ENCODE measurements at regions not wholly inside any gene's neighbourhood (a gene's known extent, or its start where the extent isn't known, plus 50 kb on each side); places are given as distances from the start of the nearest gene placed in this dataset.

GRCh38 chr11:81098471-81098870, 1635.2 kb downstream of the FAM181B start:
- TF ChIP-seq EZH2phosphoT487 (IDR thresholded peaks at IDR 0.05; ENCODE audit: borderline replicate concordance, low read depth, low read length) = no peak
- TF ChIP-seq CTCF (conservative IDR thresholded peaks at IDR 0.05; ENCODE audit: low read length) = no peak
